IPS DF 4.7 (cell line): ENCODE measurements at regions not wholly inside any gene's neighbourhood (a gene's known extent, or its start where the extent isn't known, plus 50 kb on each side); places are given as distances from the start of the nearest gene placed in this dataset.
A peak's percentile ranks its signal among the peaks of the same experiment; 100 is the strongest.

Experiments
- DNase-seq: peaks from one replicate; pipeline ENCODE4 v3.0.0-alpha.2; 2013; ENCODE audit warnings: low spot score; ENCODE audit errors: extremely low read depth

DNA sequence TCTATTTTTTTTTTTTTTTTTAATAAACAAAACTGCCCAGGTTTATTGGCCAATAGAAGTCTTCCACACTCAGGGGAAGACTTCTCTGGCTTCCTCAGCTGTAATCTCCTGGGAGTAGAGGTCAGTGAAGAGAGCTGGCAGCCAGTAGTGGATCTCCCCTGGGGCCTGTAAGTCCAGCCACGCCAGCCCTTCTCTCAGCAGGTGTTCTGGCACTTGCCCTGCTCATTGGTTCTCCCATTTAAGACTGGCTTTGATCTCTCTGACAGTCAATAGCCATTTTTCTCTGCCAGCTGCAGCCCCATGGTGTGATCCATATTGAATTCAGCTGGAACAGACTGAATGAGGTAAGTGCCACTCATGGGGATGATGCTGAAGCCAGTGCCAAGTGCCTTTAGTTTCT lies 170.6 kb upstream of the SPHKAP start:
- DNase-seq: no peak

- DNase-seq: no peak
Observed at GRCh38 chr2:228348516-228349064, 167.1 kb upstream of the SPHKAP start.

- no peak for DNase-seq
Observed at GRCh38 chr2:228344531-228344930, 163.0 kb upstream of the SPHKAP start.

GRCh38 chr2:228339525-228339924 lies 158.0 kb upstream of the SPHKAP start:
- DNase-seq: no peak

DNA sequence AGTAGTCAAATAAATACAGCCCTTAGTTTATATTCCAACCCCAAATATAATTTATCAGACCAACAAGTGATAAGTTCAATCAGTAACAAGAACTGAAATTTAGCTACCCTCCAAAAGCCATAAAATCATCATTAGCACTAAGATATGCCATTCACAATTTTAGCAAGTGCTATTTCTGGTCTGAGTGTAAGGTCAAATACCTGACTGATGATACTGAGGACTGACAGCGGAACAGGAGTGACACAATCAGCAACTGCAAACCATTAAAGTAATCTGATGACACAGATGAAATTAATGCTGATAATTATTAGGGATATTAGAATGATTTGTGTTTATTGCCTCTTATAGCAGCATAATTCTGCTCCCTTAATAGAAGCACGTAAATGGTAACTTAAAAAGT lies 152.7 kb upstream of the SPHKAP start:
- DNase-seq: no peak

DNA sequence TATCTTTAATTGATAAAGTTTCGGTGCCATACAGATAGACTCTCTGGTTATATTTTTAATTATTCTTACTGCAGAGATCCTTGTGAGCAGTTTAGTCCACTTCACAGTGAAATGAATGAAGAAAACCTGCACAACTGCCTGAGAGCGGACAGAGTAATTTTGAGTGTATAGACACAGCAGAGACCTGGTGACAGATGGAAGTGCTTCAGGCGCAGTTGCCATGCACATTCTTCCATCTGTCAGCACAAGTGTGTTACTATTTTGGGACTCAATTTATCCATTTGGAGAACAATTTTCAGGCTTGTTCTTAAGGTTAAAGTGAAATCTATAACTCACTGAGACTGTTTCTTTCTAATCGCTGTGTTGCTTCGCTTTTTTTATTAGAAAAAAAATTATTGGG lies 147.8 kb upstream of the SPHKAP start:
- no peak for DNase-seq

- DNase-seq: no peak
Observed at GRCh38 chr2:228321015-228321414, 139.5 kb upstream of the SPHKAP start.

DNA sequence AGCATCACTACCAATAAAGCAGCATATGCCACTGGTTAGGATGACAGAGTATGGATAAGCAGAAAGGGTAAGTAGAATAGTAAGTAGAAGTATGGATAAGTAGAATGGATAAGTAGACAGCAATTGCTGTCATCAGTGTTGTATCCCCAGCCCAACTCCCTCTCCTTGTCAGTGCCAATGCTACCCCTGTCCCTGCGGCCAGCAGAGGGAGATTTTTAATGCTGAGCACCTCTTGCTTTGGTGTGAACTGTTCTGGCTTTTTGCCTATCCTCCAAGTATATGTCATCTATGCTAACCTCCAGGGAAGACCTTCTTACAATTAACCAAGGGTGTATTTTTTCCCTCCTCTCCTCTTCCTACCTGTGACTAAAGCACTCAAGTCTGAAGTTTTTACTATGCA lies 136.7 kb upstream of the SPHKAP start:
- DNase-seq: peak; percentile 16

- DNase-seq: no peak
Observed at GRCh38 chr2:228312172-228312571, 130.7 kb upstream of the SPHKAP start.

DNA sequence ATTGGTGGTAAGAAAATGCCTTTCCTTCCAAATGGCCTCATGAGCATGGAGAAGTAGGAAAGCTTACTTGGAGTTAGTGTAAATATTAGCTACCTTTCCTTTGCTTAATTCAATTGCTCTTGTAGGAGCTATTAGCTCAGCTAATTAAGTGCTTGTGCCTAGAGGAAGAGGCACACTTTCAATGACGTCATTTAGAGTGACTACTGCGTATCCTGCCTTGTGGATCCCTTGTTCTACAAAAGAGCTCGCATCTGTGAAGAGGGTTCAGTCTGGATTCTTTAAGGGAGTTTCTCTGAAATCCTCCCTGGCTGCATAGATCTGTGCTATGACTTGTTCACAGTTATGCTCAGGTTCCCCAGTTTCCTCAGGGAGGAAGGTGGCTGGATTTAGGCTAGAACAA lies 122.5 kb upstream of the SPHKAP start:
- no peak for DNase-seq

DNA sequence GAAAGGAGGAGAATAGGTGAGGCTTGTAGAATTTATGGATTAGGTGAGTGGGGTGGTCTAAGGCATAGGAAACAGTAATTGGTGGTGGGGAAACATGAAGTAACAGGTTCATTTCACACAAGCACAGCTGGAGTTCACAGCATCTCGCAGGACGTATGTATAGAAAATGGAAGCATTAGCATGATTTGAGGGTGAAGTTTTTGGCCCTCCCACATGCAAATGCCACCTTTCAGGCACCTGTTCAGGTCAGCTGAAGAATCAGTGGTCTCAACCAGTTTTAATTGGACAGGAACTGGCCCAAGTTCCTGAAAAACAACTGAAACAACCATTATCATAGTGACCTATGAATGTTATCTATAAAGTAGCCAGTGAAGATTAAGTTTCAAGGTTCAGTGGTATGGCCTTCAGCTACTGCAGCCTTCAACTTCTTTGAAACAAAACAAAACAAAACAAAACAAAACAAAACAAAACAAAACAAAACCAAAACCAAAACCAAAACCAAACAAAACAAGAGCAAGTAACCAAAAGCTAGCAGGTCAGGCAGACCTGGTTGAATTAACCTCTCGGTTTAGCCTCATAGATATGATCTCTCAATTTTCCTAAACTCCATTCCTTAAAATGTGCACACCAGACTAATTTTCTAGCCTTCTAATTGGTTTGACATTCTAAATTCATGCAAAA lies 102.1 kb upstream of the SPHKAP start:
- DNase-seq: no peak

- no peak for DNase-seq
Observed at GRCh38 chr2:228282376-228282775, 100.9 kb upstream of the SPHKAP start.

- no peak for DNase-seq
Observed at GRCh38 chr2:228273159-228273558, 91.7 kb upstream of the SPHKAP start.

GRCh38 chr2:228269351-228269750 lies 87.9 kb upstream of the SPHKAP start:
- no peak for DNase-seq

DNA sequence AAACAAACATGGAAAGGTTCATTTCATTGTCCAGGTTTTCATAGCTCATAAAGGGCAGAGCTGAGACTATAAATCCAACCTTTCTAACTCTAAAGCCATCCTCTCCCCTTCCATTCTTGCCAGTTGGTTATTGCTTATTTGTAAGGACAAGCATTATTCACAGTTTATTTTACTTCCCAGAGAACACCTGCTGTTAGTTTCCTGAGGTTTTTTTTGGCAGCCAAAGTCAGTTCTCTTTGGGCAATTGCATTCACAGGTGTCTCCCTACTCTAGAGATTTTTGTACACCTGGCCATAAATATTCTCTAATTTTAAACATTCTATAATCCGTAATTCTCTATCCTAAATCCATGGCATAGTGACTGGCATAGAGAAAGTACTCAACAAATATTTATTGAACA lies 87.3 kb upstream of the SPHKAP start:
- no peak for DNase-seq

- DNase-seq: no peak
Observed at GRCh38 chr2:228268301-228268700, 86.8 kb upstream of the SPHKAP start.

DNA sequence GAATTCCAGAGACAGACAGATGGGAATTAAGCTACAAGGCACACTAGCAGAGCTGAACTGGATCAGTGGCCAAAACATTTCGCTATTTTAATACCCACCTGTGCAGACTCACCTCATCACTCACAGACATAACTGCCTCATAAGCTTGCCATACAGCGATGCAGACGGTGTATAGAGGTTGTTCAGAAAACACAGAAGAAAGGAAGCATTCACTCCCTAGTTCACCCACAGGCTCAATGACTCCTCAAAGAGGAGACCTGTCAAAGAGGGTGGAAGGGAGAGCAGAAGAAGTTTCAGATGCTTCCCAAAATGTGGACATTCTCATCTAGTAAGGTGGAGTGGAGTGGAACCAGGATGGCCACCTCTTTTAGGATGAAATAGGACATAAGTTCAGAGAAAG lies 81.7 kb upstream of the SPHKAP start:
- no peak for DNase-seq

DNA sequence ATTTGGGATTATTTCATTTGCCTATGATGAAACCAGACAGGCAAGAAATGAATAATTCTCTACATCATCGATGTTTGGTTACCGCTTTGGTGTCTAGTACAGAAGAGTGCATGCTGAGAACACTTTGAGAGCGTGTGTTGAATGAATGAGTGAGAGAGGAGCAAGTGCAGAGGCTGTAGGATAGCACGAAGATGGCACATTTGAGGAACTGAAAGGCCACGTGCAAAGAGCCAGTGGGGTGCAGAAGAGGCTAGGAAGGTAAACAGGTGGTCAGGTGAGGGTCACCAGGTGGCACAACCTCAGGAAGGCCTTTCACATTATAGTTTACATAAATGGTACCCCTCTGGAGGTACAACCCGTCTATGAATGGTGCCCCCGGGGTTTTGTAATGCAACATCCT lies 80.1 kb upstream of the SPHKAP start:
- DNase-seq: no peak

GRCh38 chr2:228257379-228257778 lies 75.9 kb upstream of the SPHKAP start:
- no peak for DNase-seq

DNA sequence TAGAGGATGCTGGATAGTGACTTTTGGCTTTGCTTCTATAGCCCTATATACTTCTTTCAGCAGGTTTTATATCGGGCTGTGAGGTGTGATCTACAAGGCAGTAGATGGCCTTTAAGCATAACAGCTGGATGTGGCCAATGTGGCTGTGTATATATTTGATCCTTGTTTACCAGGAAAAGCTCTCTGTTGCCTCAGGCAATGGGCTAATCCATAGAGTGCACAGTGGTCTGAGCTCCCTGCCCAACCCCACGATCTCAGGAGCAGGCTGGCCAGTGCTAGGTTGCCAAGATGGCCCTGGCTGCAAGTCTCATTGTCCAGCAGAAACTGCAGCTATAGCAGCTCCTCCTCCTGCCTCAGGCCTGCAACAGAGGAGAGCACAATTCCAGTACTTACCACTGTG lies 72.3 kb upstream of the SPHKAP start:
- DNase-seq: no peak

DNA sequence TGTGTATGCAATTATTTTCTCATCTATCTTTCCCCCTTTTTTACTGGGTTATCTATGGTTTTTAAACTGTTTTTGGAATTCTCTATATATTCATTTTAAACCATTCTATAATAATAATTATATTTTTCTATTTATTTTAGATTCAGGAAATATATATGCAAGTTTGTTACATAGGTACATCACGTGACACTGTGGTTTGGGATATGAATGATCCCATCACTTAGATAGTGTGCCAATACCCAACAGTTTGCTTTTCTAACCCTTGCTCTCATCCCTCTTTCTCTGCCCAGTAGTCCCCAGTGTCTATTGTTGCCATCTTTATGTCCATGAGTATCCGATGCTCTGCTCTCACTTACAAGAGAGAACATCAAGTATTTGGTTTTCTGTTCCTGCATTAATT lies 65.8 kb upstream of the SPHKAP start:
- no peak for DNase-seq

DNA sequence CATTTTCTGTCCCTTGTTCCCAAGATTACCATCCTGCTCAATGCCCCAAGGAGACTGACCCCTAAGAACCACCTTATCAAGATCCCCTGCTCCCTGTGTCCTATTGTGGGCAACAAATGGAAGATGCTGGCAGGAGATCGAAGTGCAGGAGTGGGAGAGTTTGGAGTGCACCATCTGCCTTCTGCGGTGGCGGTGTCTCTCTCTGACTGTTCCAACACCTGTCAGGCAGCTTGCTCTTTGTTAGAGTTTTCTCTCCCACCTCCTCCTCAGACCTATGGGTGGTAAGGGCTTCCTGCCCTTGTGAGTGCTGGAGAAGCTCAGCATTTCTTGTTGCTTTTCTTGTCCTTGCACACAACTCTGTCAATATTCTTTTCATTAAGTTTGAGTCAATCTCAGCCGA lies 64.1 kb upstream of the SPHKAP start:
- DNase-seq: no peak

GRCh38 chr2:228242591-228242990 lies 61.1 kb upstream of the SPHKAP start:
- no peak for DNase-seq
